ENCODE measurements at regions not wholly inside any gene's neighbourhood (a gene's known extent, or its start where the extent isn't known, plus 50 kb on each side); places are given as distances from the start of the nearest gene placed in this dataset.

DNA sequence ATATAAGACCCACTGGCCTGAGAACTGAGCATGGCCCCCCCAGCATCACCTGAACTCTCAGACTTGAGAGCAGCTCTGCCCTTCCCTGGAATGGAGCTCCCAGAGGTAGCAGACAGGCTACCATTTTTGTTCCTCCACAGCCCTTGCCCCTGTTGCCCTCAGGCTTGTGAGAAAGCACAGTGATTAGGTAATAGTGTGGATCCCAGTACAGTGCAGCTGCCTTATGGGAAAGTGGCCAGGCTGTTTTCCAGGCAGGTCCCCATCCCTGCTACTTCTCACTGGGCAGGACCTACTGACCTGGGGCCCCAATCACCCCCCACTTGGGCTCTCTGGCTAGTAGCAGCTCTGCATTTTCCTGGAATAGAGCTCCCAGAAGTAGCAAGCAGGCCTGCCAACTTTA is 834.0 kb downstream of the DACH1 start:
- no peak overlapping the region for H2AFZ ChIP-seq (ENCODE audit: low read length)
- H3K4me3 ChIP-seq (ENCODE audit: low read length): no peak overlapping the region
- TF ChIP-seq EZH2phosphoT487 (IDR thresholded peaks at IDR 0.05; ENCODE audit: borderline replicate concordance, low read length) (no peak), EZH2 (IDR thresholded peaks at IDR 0.05; ENCODE audit: low read length, unreplicated experiment) (no peak)
- TF ChIP-seq, protein P1, sequence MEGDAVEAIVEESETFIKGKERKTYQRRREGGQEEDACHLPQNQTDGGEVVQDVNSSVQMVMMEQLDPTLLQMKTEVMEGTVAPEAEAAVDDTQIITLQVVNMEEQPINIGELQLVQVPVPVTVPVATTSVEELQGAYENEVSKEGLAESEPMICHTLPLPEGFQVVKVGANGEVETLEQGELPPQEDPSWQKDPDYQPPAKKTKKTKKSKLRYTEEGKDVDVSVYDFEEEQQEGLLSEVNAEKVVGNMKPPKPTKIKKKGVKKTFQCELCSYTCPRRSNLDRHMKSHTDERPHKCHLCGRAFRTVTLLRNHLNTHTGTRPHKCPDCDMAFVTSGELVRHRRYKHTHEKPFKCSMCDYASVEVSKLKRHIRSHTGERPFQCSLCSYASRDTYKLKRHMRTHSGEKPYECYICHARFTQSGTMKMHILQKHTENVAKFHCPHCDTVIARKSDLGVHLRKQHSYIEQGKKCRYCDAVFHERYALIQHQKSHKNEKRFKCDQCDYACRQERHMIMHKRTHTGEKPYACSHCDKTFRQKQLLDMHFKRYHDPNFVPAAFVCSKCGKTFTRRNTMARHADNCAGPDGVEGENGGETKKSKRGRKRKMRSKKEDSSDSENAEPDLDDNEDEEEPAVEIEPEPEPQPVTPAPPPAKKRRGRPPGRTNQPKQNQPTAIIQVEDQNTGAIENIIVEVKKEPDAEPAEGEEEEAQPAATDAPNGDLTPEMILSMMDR (conservative IDR thresholded peaks at IDR 0.05; ENCODE audit: low read depth, low read length): no peak
- no peaks in the 10 kb centered on the region for H3K27me3 ChIP-seq (ENCODE audit: low read length)
- H3K9me3 ChIP-seq (ENCODE audit: low read length): no peaks in the 10 kb centered on the region
- no peaks in the 10 kb centered on the region for H3K79me2 ChIP-seq (ENCODE audit: low read length)
- POLR2A ChIA-PET (ENCODE audit: unreplicated experiment): no interaction called here
- CTCF ChIA-PET: no interaction called here
- H3K27ac ChIP-seq (ENCODE audit: low read length): no peak overlapping the region
- intact Hi-C loops (cut with micrococcal nuclease): no loop called here
- no peaks in the 10 kb centered on the region for H3K36me3 ChIP-seq (ENCODE audit: low read depth, low read length)
- no peak for DNase-seq
- no peak overlapping the region for H3K9ac ChIP-seq (ENCODE audit: low read length)
- no peaks in the 10 kb centered on the region for H3K9me2 ChIP-seq (replicated peaks; ENCODE audit: low read length)
- no TSS peak for BruUV-seq (replicated peaks)
- no peaks in the 10 kb centered on the region for H3K4me1 ChIP-seq (ENCODE audit: insufficient read depth, low read length)
- ATAC-seq: no peak
- no peaks in the 10 kb centered on the region for H3F3A ChIP-seq (ENCODE audit: low read length, unreplicated experiment)
- H3K4me2 ChIP-seq (ENCODE audit: low read length): no peak overlapping the region
- H4K20me1 ChIP-seq (ENCODE audit: low read length): no peaks in the 10 kb centered on the region

DNA sequence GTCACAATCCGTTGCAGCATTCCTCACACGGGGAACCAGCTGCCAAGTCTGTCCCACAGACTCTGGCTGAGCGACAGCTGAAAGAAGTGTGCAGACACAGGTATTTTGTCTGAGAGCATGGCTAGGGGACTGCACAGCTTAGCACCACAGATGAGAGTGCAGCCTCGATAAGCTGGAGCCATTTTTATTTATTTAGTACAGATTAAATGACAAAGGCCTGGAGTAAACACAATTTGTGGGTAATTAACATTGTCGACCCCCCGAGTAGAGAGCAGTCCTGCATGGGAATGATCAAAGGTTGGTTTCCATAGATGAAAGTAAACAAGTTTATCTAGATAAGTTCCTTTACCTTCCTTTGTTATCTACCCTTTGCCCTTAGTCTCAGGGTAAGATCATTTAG is 836.2 kb downstream of the DACH1 start:
- Histone ChIP-seq H3K79me2 (ENCODE audit: low read length) (no peaks in the 10 kb centered on the region), H3K9ac (ENCODE audit: low read length) (no peak overlapping the region), H3K4me3 (ENCODE audit: low read length) (no peak overlapping the region), H3K9me3 (ENCODE audit: low read length) (no peaks in the 10 kb centered on the region), H3K4me1 (ENCODE audit: insufficient read depth, low read length) (no peaks in the 10 kb centered on the region), H3K9me2 (replicated peaks; ENCODE audit: low read length) (no peaks in the 10 kb centered on the region), H4K20me1 (ENCODE audit: low read length) (no peaks in the 10 kb centered on the region), H3K27ac (ENCODE audit: low read length) (no peak overlapping the region), H3K36me3 (ENCODE audit: low read depth, low read length) (no peaks in the 10 kb centered on the region), H2AFZ (ENCODE audit: low read length) (no peak overlapping the region), H3K27me3 (ENCODE audit: low read length) (no peaks in the 10 kb centered on the region), H3F3A (ENCODE audit: low read length, unreplicated experiment) (no peaks in the 10 kb centered on the region), H3K4me2 (ENCODE audit: low read length) (no peak overlapping the region)
- TF ChIP-seq EZH2phosphoT487 (IDR thresholded peaks at IDR 0.05; ENCODE audit: borderline replicate concordance, low read length) (no peak), EZH2 (IDR thresholded peaks at IDR 0.05; ENCODE audit: low read length, unreplicated experiment) (no peak)
- TF ChIP-seq, protein P1 (conservative IDR thresholded peaks at IDR 0.05; ENCODE audit: low read depth, low read length): no peak
- CTCF ChIA-PET: no interaction called here
- intact Hi-C loops (cut with micrococcal nuclease): no loop called here
- no TSS peak for BruUV-seq (replicated peaks)
- no peak for ATAC-seq
- no peak for DNase-seq
- POLR2A ChIA-PET (ENCODE audit: unreplicated experiment): no interaction called here

DNA sequence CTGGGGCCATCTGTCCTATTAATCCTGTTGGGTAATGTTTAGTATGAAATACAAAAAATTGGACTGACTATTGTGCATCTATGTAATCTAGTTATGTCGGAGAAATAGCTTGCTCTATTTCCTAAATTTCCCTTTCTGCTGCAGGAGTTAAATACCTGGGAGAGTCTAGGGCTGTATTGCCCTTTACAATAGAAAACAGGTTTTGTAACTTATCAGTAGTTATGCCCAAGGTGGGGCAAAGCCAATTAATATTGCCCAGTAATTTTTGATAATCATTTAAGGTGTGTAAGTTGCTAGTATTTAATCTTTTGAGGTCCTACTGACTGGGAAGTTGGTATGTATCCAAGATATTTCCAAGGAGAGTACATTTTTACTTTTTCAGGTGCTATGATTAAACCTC is 838.1 kb downstream of the DACH1 start:
- Histone ChIP-seq H3K4me2 (ENCODE audit: low read length) (no peak overlapping the region), H2AFZ (ENCODE audit: low read length) (no peak overlapping the region), H3K4me3 (ENCODE audit: low read length) (no peak overlapping the region), H4K20me1 (ENCODE audit: low read length) (no peaks in the 10 kb centered on the region), H3K9ac (ENCODE audit: low read length) (no peak overlapping the region), H3K79me2 (ENCODE audit: low read length) (no peaks in the 10 kb centered on the region), H3K36me3 (ENCODE audit: low read depth, low read length) (no peaks in the 10 kb centered on the region), H3F3A (ENCODE audit: low read length, unreplicated experiment) (no peaks in the 10 kb centered on the region), H3K27me3 (ENCODE audit: low read length) (no peaks in the 10 kb centered on the region), H3K9me3 (ENCODE audit: low read length) (no peaks in the 10 kb centered on the region), H3K4me1 (ENCODE audit: insufficient read depth, low read length) (no peaks in the 10 kb centered on the region), H3K27ac (ENCODE audit: low read length) (no peak overlapping the region), H3K9me2 (replicated peaks; ENCODE audit: low read length) (no peaks in the 10 kb centered on the region)
- DNase-seq: no peak
- intact Hi-C loops (cut with micrococcal nuclease): no loop called here
- ChIA-PET POLR2A (ENCODE audit: unreplicated experiment) (no interaction called here), CTCF (no interaction called here)
- no peak for ATAC-seq
- TF ChIP-seq, protein P1 (conservative IDR thresholded peaks at IDR 0.05; ENCODE audit: low read depth, low read length): no peak
- TF ChIP-seq EZH2phosphoT487 (IDR thresholded peaks at IDR 0.05; ENCODE audit: borderline replicate concordance, low read length): no peak
- TF ChIP-seq EZH2 (IDR thresholded peaks at IDR 0.05; ENCODE audit: low read length, unreplicated experiment): no peak
- BruUV-seq (replicated peaks): no TSS peak
